ENCODE measurements at regions not wholly inside any gene's neighbourhood (a gene's known extent, or its start where the extent isn't known, plus 50 kb on each side); places are given as distances from the start of the nearest gene placed in this dataset.

DNA sequence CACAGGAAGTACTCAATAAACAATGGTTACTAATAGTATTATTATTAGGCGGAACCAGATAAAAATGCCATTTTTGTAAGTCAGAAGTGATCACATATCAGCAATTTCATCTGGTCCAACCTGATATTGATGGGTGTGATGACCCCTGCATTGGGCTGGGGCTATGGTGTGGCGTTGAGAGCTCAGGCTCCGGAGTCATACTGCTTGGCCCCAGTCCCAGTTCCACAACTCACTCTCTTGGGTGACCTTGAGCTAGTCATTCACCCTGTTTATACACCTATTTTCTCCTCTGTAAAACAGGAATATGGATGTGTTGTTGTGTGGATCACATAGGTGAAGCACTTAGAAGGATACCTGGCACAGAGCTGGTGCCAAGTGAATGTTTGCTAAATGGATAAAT lies 229.4 kb upstream of the POU3F1 start:
- no peak for DNase-seq

DNA sequence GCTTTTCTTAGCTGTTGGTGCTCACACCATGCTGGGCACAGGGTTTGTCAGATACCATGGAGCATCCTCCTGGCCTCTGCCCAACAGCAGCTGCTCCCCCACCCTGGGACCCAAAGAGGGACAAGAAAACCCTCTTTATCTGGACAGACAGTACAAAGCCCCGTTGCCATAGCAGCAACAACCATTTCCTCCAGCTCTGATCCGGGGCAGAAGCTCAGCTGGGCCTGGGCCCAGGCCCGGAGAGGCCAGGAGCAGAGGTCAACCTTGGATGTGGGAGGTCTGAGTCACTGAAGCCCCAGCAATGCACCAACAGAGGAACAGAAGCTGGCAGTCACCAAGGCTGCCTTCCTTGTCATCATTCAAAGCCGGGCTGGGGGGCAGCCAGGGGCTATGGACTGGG lies 228.4 kb upstream of the POU3F1 start:
- no peak for DNase-seq

GRCh38 chr1:38273196-38273804 lies 226.7 kb upstream of the POU3F1 start:
- DNase-seq, result no peak

GRCh38 chr1:38272515-38272914 lies 225.9 kb upstream of the POU3F1 start:
- no peak for DNase-seq

DNA sequence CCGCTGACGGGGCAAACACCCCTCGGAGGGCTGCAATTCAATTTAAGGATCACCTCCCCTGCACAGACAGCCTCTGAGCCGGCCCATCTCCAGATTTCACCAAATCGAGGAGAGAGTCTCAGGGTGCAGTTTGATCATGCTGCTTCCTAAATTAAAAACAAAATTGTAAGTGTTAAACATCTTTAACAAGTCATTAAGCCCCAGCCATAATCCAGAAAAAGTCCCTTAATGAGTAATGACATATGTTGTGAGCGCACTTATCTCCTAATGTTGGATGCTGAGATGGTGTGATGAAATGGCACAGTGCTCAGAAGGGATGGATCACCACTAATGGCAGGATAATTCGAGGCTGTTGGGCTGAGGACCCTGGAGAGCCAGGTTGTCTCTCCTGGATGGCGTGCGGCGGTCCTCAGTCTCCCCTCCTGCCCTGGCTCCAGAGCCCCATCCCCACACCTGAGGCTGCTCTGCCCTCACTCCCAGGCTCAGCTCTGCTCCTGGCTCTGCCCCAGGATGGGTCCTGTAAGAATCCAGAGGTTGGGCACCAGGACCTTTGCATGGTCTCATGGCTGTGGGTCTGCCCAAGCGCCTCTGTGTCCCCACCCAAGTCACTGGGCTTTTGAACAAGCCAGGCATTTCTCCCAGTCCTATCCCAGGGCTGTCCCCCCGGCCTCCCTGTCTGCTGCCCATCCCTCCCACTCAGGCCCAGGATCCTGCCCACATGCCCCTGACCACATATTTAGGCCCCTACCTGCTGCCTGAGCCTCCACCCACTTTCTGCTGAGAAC lies 224.4 kb upstream of the POU3F1 start:
- DNase-seq, result no peak

GRCh38 chr1:38269923-38270848 lies 223.6 kb upstream of the POU3F1 start:
- no peak for DNase-seq

GRCh38 chr1:38268226-38268625 lies 221.6 kb upstream of the POU3F1 start:
- DNase-seq, result no peak

GRCh38 chr1:38267037-38268036 lies 220.7 kb upstream of the POU3F1 start:
- DNase-seq, result no peak

DNA sequence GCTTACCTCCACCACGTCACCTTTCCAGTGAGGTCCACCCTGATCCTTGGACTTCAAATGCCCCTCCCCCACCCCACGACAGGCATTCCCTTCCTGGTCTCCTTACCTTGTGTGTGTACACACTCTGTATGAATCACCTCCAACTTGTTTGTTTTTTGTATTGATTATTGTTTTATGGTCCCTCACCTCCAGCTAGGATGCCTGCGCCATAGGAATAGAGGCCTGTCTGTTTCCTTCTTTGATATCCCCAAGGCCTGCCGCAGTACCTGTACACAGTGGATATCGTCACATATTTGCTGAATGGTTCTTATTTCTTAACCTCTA lies 219.6 kb upstream of the POU3F1 start:
- DNase-seq, result no peak

- no peak for DNase-seq
Observed at GRCh38 chr1:38265293-38266196, 219.0 kb upstream of the POU3F1 start.

GRCh38 chr1:38263438-38263837 lies 216.8 kb upstream of the POU3F1 start:
- no peak for DNase-seq

- no peak for DNase-seq
Observed at GRCh38 chr1:38261574-38261973, 215.0 kb upstream of the POU3F1 start.

DNA sequence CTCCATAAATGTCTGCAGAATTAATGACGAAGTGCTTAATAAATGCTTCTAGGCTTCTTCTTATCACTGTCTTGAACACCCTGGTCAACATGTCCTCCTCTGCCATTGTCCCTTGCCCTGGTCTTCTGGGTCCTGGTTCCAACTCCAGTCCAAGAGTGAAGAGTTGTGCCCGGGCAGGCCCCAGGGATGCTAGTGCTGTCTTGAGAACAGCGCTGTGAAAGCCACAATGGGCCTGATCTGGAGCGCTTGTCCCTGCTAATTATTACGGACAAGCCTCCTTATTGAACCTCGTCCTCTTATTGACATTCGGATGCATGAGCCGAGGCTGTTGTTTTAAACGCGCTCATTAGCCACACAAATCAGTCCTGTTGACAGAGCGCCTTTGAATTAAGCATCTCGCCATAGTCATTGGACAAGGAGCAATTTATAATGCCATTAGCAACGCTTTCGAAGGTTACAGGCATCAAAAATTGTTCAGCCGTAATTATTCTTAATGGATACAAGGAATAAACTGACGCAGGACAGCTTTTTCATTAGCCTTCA lies 211.6 kb upstream of the POU3F1 start:
- no peak for DNase-seq

- DNase-seq, result no peak
Observed at GRCh38 chr1:38257374-38257773, 210.8 kb upstream of the POU3F1 start.

GRCh38 chr1:38256072-38256471 lies 209.5 kb upstream of the POU3F1 start:
- no peak for DNase-seq

DNA sequence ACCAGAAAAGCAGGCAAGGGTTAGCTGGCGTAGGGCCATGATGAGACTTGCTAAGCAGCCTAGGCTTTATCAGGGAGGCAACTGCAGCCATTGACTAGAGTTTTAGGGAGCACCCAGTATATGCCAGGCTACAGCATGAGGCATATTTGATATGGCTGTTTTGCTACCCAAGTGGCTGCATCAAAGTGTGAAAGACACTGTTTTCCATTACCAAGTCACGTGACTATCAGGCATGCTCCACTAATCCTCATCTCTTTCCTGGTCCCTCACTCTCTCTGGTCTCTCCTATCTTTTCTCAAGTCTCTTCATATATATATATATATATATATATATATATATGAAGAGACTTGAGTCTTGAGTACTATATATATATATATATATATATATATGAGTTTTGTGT lies 206.7 kb upstream of the POU3F1 start:
- DNase-seq, result no peak

- DNase-seq, result no peak
Observed at GRCh38 chr1:38250356-38250755, 203.8 kb upstream of the POU3F1 start.

DNA sequence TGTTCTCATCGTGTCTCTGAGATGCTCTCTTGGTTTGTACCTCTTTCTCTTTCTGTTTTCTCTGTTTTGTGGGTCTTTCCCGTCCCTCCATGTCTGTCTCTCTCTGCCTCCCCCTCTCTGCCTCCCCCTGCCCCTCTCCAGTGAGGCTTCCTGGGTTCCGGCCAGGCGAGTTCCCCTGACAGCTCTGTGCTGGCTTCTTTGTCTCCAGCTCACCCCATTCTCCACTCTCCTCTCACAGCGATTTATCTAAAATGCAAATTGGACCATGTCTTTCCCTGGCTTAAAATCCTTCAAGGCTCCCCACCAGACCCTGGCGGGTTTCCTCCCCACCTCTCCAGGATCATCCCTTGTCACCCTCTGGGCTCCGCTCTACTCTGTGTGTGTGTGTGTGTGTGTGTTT lies 202.4 kb upstream of the POU3F1 start:
- DNase-seq, result no peak

DNA sequence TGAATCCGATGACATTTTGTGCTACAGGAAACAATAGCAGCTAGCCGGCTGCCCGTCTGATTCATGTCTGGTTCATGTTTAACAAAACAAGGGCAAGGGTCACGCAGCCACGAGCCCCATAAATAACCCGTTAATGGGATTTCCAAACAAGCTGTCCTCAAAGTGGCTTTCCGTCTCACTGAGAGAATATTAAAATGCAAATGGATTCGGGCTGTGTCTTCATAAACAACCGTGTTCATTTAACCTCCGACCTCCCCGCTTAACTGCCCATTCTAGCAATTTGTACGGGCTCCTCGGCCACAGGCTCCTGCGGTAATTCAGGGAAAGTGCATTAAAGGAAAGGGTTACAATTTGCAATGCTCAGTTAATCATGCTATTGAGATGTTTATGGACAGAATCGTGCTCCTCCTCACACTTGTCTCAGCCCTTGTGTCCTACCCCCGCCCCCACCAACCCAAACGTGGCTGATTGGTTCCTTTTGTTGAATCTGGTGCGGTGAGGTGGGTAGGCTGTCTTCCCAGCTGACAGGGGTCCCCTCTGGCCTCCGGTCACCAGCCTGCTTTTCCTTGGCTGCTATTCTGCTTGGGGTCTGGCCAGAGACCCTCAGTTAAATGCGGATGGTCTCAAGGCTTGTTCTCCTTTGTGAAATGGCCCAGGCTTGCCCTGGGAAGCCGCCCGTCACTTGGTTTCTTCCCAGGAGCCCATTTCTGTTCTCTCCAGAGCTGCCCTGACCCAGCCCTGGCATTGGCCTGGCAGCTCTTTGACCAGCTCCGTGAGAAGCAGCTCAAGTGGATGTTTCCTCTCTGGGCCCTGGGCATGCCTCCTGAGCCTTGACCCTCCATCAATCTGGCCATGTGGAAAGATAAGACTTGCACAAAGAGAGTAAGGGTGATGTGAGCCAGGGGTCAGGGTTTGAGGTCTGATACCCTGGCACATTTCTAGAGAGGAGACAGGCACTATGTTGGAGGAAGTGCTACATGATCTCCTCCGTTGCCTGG lies 200.7 kb upstream of the POU3F1 start:
- no peak for DNase-seq

All from NCI-H2171 (cell line).